GM19324 (cell line): ENCODE measurements at regions not wholly inside any gene's neighbourhood (a gene's known extent, or its start where the extent isn't known, plus 50 kb on each side); places are given as distances from the start of the nearest gene placed in this dataset.

Source experiments
- ATAC-seq: cut with Tn5 transposase; IDR thresholded peaks from one replicate; pipeline ENCODE4 v1.9.1; 2021; ENCODE audit warnings: mild to moderate bottlenecking, moderate library complexity; ENCODE audit not compliant: unreplicated experiment, low FRiP score

- no peak for ATAC-seq
These were observed 775.6 kb downstream of the BRD1 start for GRCh38 chr22:49052023-49052538.

GRCh38 chr22:49051491-49052022 lies 776.1 kb downstream of the BRD1 start:
- no peak for ATAC-seq

GRCh38 chr22:49049691-49050090 lies 778.0 kb downstream of the BRD1 start:
- ATAC-seq, result no peak

- no peak for ATAC-seq
These were observed 779.1 kb downstream of the BRD1 start for GRCh38 chr22:49048591-49048990.

GRCh38 chr22:49047447-49047846 lies 780.2 kb downstream of the BRD1 start:
- ATAC-seq, result no peak

- no peak for ATAC-seq
These were observed 780.9 kb downstream of the BRD1 start for GRCh38 chr22:49046546-49047361.

GRCh38 chr22:49046000-49046545 lies 781.6 kb downstream of the BRD1 start:
- no peak for ATAC-seq

- ATAC-seq, result no peak
These were observed 782.4 kb downstream of the BRD1 start for GRCh38 chr22:49045276-49045675.

GRCh38 chr22:49044776-49045175 lies 782.9 kb downstream of the BRD1 start:
- no peak for ATAC-seq

GRCh38 chr22:49044091-49044490 lies 783.6 kb downstream of the BRD1 start:
- ATAC-seq, result no peak

GRCh38 chr22:49042877-49043859 lies 784.5 kb downstream of the BRD1 start:
- ATAC-seq, result no peak

- ATAC-seq, result no peak
These were observed 785.6 kb downstream of the BRD1 start for GRCh38 chr22:49042066-49042465.

- no peak for ATAC-seq
These were observed 786.8 kb downstream of the BRD1 start for GRCh38 chr22:49040754-49041467.

GRCh38 chr22:49040111-49040510 lies 787.6 kb downstream of the BRD1 start:
- no peak for ATAC-seq

- no peak for ATAC-seq
These were observed 788.0 kb downstream of the BRD1 start for GRCh38 chr22:49039625-49040024.

GRCh38 chr22:49037701-49038245 lies 789.9 kb downstream of the BRD1 start:
- ATAC-seq, result no peak

GRCh38 chr22:49036513-49036912 lies 791.2 kb downstream of the BRD1 start:
- ATAC-seq, result no peak

GRCh38 chr22:49035818-49036457 lies 791.7 kb downstream of the BRD1 start:
- no peak for ATAC-seq
